Transverse colon (tissue), 4 donors: ENCODE measurements at regions not wholly inside any gene's neighbourhood (a gene's known extent, or its start where the extent isn't known, plus 50 kb on each side); places are given as distances from the start of the nearest gene placed in this dataset.

Experiments used
- CTCF ChIP-seq, 5 experiments: fragments of 200-600 bp in 3 of 5; fragments of 450-650 bp in 2 of 5; sonication (generic) in 3 of 5; IDR thresholded peaks; 1 replicate in 2 of 5; 2 replicates in 3 of 5; pipeline ENCODE4 v1.5.1; 2016 to 2017; ENCODE audit warnings: antibody characterized with exemption in 5 of 5, inconsistent platforms in 3 of 5, mild to moderate bottlenecking in 2 of 5, moderate library complexity in 1 of 5
- POLR2A ChIP-seq: fragments of 450-650 bp; IDR thresholded peaks from one replicate; pipeline ENCODE4 v1.6.1; 2016; ENCODE audit warnings: antibody characterized with exemption, mild to moderate bottlenecking, moderate library complexity
- POLR2AphosphoS5 ChIP-seq, 3 donors: sonication (generic); formaldehyde crosslinking; IDR thresholded peaks; one replicate each; pipeline ENCODE4 v1.6.1; 2016; ENCODE audit warnings: antibody characterized with exemption in 3 of 3

GRCh38 chr6:25121186-25121585 lies 158.0 kb upstream of the CARMIL1 start:
- TF ChIP-seq POLR2A (no peak), CTCF (IDR thresholded peaks at IDR 0.05) (no peak), POLR2AphosphoS5 (IDR thresholded peaks at IDR 0.05) (no peak)
